Neural progenitor cell (in vitro differentiated cells): ENCODE measurements at regions not wholly inside any gene's neighbourhood (a gene's known extent, or its start where the extent isn't known, plus 50 kb on each side); places are given as distances from the start of the nearest gene placed in this dataset.

ENCODE experiments used
- CTCF ChIP-seq: fragments of 200-600 bp; sonication (generic); IDR thresholded peaks from 2 replicates; pipeline ENCODE4 v1.5.1; 2017; ENCODE audit warnings: antibody characterized with exemption, mild to moderate bottlenecking
- EZH2 ChIP-seq: fragments of 200-600 bp; sonication (generic); IDR thresholded peaks from 2 replicates; pipeline ENCODE4 v1.6.1; 2017; ENCODE audit warnings: antibody characterized with exemption, mild to moderate bottlenecking, moderate library complexity

DNA sequence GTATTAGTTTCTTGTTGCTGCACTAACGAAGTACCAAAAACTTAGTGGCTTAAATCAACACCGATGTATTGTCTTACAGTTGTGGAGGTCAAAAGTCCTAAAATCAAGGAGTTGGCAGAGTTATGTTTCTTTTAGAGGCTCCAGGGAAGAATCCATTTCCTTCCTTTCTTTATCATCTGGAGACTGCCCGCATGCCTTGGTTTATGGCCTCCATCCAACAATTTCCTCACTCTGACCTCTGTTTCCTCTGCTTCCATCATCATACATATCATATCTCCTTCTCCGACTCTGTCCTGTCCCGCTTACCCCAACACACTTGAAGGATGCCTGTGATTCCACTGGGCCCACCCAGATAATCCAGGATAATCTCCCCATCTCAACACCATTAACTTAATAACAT, 627.8 kb downstream of the KCNJ2 start:
- no peak for TF ChIP-seq EZH2
- no peak for TF ChIP-seq CTCF
